CD4-positive, alpha-beta T cell (primary cell): ENCODE measurements at regions not wholly inside any gene's neighbourhood (a gene's known extent, or its start where the extent isn't known, plus 50 kb on each side); places are given as distances from the start of the nearest gene placed in this dataset.

ENCODE experiments used
- ATAC-seq: fragments of 200-7000 bp; cut with Tn5 transposase; one replicate; pipeline ENCODE4 v1.10.0; 2022; ENCODE audit warnings: mild to moderate bottlenecking; ENCODE audit not compliant: poor library complexity
- CTCF ChIA-PET: fragments of 350-600 bp; sonication (Branson Sonifier 250); formaldehyde crosslinking; loops from one replicate; lab custom pipeline; 2021; ENCODE audit warnings: antibody characterized with exemption, inconsistent platforms; lab: Charles Lee
- POLR2A ChIA-PET: fragments of 350-600 bp; sonication (Branson Sonifier 250); formaldehyde crosslinking; loops from one replicate; lab custom pipeline; 2021; ENCODE audit warnings: antibody characterized with exemption, inconsistent platforms; lab: Charles Lee
- DNase-seq, 14 experiments: peaks; one replicate each; pipeline ENCODE4 v3.0.0-alpha.2; 2013 to 2020; ENCODE audit warnings: mixed read lengths in 2 of 14
- H3K27ac ChIP-seq, 2 donors: one replicate each; pipeline versions ENCODE4 v1.5.1 to v1.7.0; 2013; ENCODE audit warnings: low read length in 2 of 2, low read depth in 1 of 2, mild to moderate bottlenecking in 1 of 2
- H3K27me3 ChIP-seq, 2 experiments: 1 replicate in 1 of 2; 2 replicates in 1 of 2; pipeline versions ENCODE4 v1.6.1 to v1.7.0; 2013; ENCODE audit warnings: low read length in 2 of 2, control low read depth in 1 of 2, mild to moderate bottlenecking in 1 of 2, moderate library complexity in 1 of 2; ENCODE audit not compliant: insufficient read depth in 2 of 2, control insufficient read depth in 1 of 2
- H3K36me3 ChIP-seq: one replicate; pipeline ENCODE4 v1.6.1; 2013; ENCODE audit warnings: low read length, control low read depth; ENCODE audit not compliant: insufficient read depth
- H3K4me1 ChIP-seq: one replicate; pipeline ENCODE4 v1.6.1; 2013; ENCODE audit warnings: low read length, control low read depth; ENCODE audit not compliant: insufficient read depth
- H3K4me3 ChIP-seq: one replicate; pipeline ENCODE4 v1.5.1; 2013; ENCODE audit warnings: mild to moderate bottlenecking, low read length, moderate library complexity
- H3K9me3 ChIP-seq, 2 experiments: 1 replicate in 1 of 2; 2 replicates in 1 of 2; pipeline versions ENCODE4 v1.6.1 to v1.7.0; 2013; ENCODE audit warnings: low read length in 2 of 2, mild to moderate bottlenecking in 2 of 2, control low read depth in 1 of 2, moderate library complexity in 1 of 2; ENCODE audit not compliant: control insufficient read depth in 1 of 2, insufficient read depth in 1 of 2
- H3K27ac Mint-ChIP-seq: one replicate; pipeline ENCODE4 v1.8.0; 2020; ENCODE audit warnings: mixed read lengths
- H3K27me3 Mint-ChIP-seq: one replicate; pipeline ENCODE4 v1.8.0; 2021; ENCODE audit warnings: mixed read lengths
- H3K36me3 Mint-ChIP-seq: one replicate; pipeline ENCODE4 v1.8.0; 2021; ENCODE audit warnings: low read depth, mixed read lengths
- H3K4me1 Mint-ChIP-seq: one replicate; pipeline ENCODE4 v1.8.0; 2021; ENCODE audit warnings: low read depth, mixed read lengths
- H3K4me3 Mint-ChIP-seq: one replicate; pipeline ENCODE4 v1.8.0; 2020; ENCODE audit warnings: mild to moderate bottlenecking, mixed read lengths
- H3K9me3 Mint-ChIP-seq: one replicate; pipeline ENCODE4 v1.8.0; 2020; ENCODE audit warnings: mixed read lengths
- CTCF ChIP-seq: fragments of 200-600 bp; IDR thresholded peaks from one replicate; pipeline ENCODE4 v1.8.0; 2022; ENCODE audit warnings: antibody characterized with exemption, mild to moderate bottlenecking
- intact Hi-C, 2 experiments: fragments of 100-400 bp; cut with DNase I in 1 of 2; cut with micrococcal nuclease in 1 of 2; formaldehyde crosslinking; loops; one replicate each; pipeline versions ENCODE4 v1.15.1 to v1.9.0; 2023 to 2025; cut with DNase I, micrococcal nuclease

- H3K4me3 ChIP-seq = no peak overlapping the region
- Mint-ChIP-seq H3K4me3 (no peak overlapping the region), H3K9me3 (peaks cover 5% of the 10 kb centered on the region), H3K27ac (no peak overlapping the region), H3K36me3 (no peaks in the 10 kb centered on the region), H3K4me1 (no peaks in the 10 kb centered on the region), H3K27me3 (peaks cover 22% of the 10 kb centered on the region)
- intact Hi-C loops = no loop called here
- no peaks in the 10 kb centered on the region for H3K9me3 ChIP-seq
- no peak for TF ChIP-seq CTCF
- ATAC-seq (no peak), DNase-seq (no peak)
- no peak overlapping the region for H3K27ac ChIP-seq
- peaks cover 0 to 3% of the 10 kb centered on the region in 2 experiments for H3K27me3 ChIP-seq
- POLR2A ChIA-PET = no interaction called here
- H3K4me1 ChIP-seq = no peaks in the 10 kb centered on the region
- CTCF ChIA-PET = no interaction called here
- no peaks in the 10 kb centered on the region for H3K36me3 ChIP-seq
Measured at GRCh38 chr13:100879255-100879654, 204.7 kb upstream of the TMTC4 start.

- peaks cover 25% of the 10 kb centered on the region for H3K27me3 Mint-ChIP-seq
- ChIA-PET CTCF (no interaction called here), POLR2A (no interaction called here)
- DNase-seq (no peak), ATAC-seq (no peak)
- peaks cover 0 to 4% of the 10 kb centered on the region in 2 experiments for H3K9me3 ChIP-seq
- TF ChIP-seq CTCF = no peak
- H3K4me3 ChIP-seq = no peak overlapping the region
- no peaks in the 10 kb centered on the region for H3K4me1 ChIP-seq
- H3K27ac ChIP-seq = no peak overlapping the region
- no peak overlapping the region for H3K4me3 Mint-ChIP-seq
- intact Hi-C loops = no loop called here
- no peak overlapping the region for H3K27ac Mint-ChIP-seq
- no peaks in the 10 kb centered on the region for H3K4me1 Mint-ChIP-seq
- peaks cover 5% of the 10 kb centered on the region for H3K9me3 Mint-ChIP-seq
- no peaks in the 10 kb centered on the region for H3K36me3 ChIP-seq
- peaks cover 0 to 3% of the 10 kb centered on the region in 2 experiments for H3K27me3 ChIP-seq
- H3K36me3 Mint-ChIP-seq = no peaks in the 10 kb centered on the region
Measured at GRCh38 chr13:100876044-100876403, 201.4 kb upstream of the TMTC4 start.

- no peak overlapping the region for H3K4me3 Mint-ChIP-seq
- Histone ChIP-seq H3K27ac (no peak overlapping the region), H3K9me3 (peaks cover 0 to 4% of the 10 kb centered on the region in 2 experiments), H3K36me3 (no peaks in the 10 kb centered on the region), H3K4me3 (no peak overlapping the region), H3K27me3 (peaks cover 0 to 3% of the 10 kb centered on the region in 2 experiments), H3K4me1 (no peaks in the 10 kb centered on the region)
- ChIA-PET POLR2A (no interaction called here), CTCF (no interaction called here)
- H3K27ac Mint-ChIP-seq = no peak overlapping the region
- intact Hi-C loops = no loop called here
- DNase-seq (no peak), ATAC-seq (no peak)
- no peaks in the 10 kb centered on the region for H3K36me3 Mint-ChIP-seq
- no peak for TF ChIP-seq CTCF
- H3K9me3 Mint-ChIP-seq = peaks cover 6% of the 10 kb centered on the region
- no peaks in the 10 kb centered on the region for H3K4me1 Mint-ChIP-seq
- H3K27me3 Mint-ChIP-seq = peaks cover 25% of the 10 kb centered on the region
Measured at GRCh38 chr13:100875392-100876043, 200.9 kb upstream of the TMTC4 start.
